ENCODE measurements at regions not wholly inside any gene's neighbourhood (a gene's known extent, or its start where the extent isn't known, plus 50 kb on each side); places are given as distances from the start of the nearest gene placed in this dataset.

GRCh38 chr7:136189506-136189998, 212.4 kb upstream of the MTPN start:
- Histone ChIP-seq H3K9ac (ENCODE audit: low read depth, low read length, poor library complexity, severe bottlenecking) (no peak overlapping the region), H4K20me1 (ENCODE audit: insufficient read depth, low read length, poor library complexity, severe bottlenecking) (no peaks in the 10 kb centered on the region), H3K79me2 (ENCODE audit: insufficient read depth, low read length) (no peaks in the 10 kb centered on the region), H3K36me3 (ENCODE audit: insufficient read depth, low read length) (no peaks in the 10 kb centered on the region), H2AFZ (ENCODE audit: low read length) (no peak overlapping the region), H3K4me1 (ENCODE audit: insufficient read depth, low read length, poor library complexity, severe bottlenecking) (no peaks in the 10 kb centered on the region), H3K4me2 (ENCODE audit: low read depth, low read length, poor library complexity, severe bottlenecking) (no peak overlapping the region), H3K27me3 (ENCODE audit: insufficient read depth, low read length, poor library complexity, severe bottlenecking) (no peaks in the 10 kb centered on the region), H3F3A (ENCODE audit: low read depth) (no peaks in the 10 kb centered on the region), H3K4me3 (ENCODE audit: low read length, poor library complexity, severe bottlenecking) (no peak overlapping the region), H3K9me2 (replicated peaks; ENCODE audit: low read depth, low read length) (no peaks in the 10 kb centered on the region), H3K9me3 (ENCODE audit: insufficient read depth, low read depth, low read length) (no peaks in the 10 kb centered on the region)
- no peak for TF ChIP-seq EZH2phosphoT487 (IDR thresholded peaks at IDR 0.05; ENCODE audit: borderline replicate concordance)

- no peak overlapping the region for H3K4me2 ChIP-seq (ENCODE audit: low read depth, low read length, poor library complexity, severe bottlenecking)
- no peak overlapping the region for H3K9ac ChIP-seq (ENCODE audit: low read depth, low read length, poor library complexity, severe bottlenecking)
- H3K9me2 ChIP-seq (replicated peaks; ENCODE audit: low read depth, low read length) = no peaks in the 10 kb centered on the region
- H2AFZ ChIP-seq (ENCODE audit: low read length) = no peak overlapping the region
- H3K4me3 ChIP-seq (ENCODE audit: low read length, poor library complexity, severe bottlenecking) = no peak overlapping the region
- no peaks in the 10 kb centered on the region for H4K20me1 ChIP-seq (ENCODE audit: insufficient read depth, low read length, poor library complexity, severe bottlenecking)
- no peaks in the 10 kb centered on the region for H3K4me1 ChIP-seq (ENCODE audit: insufficient read depth, low read length, poor library complexity, severe bottlenecking)
- no peaks in the 10 kb centered on the region for H3K36me3 ChIP-seq (ENCODE audit: insufficient read depth, low read length)
- TF ChIP-seq CTCF (conservative IDR thresholded peaks at IDR 0.05; ENCODE audit: low read length) = no peak
- no peak for TF ChIP-seq EZH2phosphoT487 (IDR thresholded peaks at IDR 0.05; ENCODE audit: borderline replicate concordance)
- H3K79me2 ChIP-seq (ENCODE audit: insufficient read depth, low read length) = no peaks in the 10 kb centered on the region
- H3K9me3 ChIP-seq (ENCODE audit: insufficient read depth, low read depth, low read length) = no peaks in the 10 kb centered on the region
- no peaks in the 10 kb centered on the region for H3F3A ChIP-seq (ENCODE audit: low read depth)
- no peaks in the 10 kb centered on the region for H3K27me3 ChIP-seq (ENCODE audit: insufficient read depth, low read length, poor library complexity, severe bottlenecking)
Measured at GRCh38 chr7:136186281-136186680, 209.1 kb upstream of the MTPN start.

GRCh38 chr7:136184719-136185118, 207.6 kb upstream of the MTPN start:
- Histone ChIP-seq H4K20me1 (ENCODE audit: insufficient read depth, low read length, poor library complexity, severe bottlenecking) (no peaks in the 10 kb centered on the region), H3K4me1 (ENCODE audit: insufficient read depth, low read length, poor library complexity, severe bottlenecking) (no peaks in the 10 kb centered on the region), H3K4me2 (ENCODE audit: low read depth, low read length, poor library complexity, severe bottlenecking) (no peak overlapping the region), H2AFZ (ENCODE audit: low read length) (no peak overlapping the region), H3K79me2 (ENCODE audit: insufficient read depth, low read length) (no peaks in the 10 kb centered on the region), H3K9ac (ENCODE audit: low read depth, low read length, poor library complexity, severe bottlenecking) (no peak overlapping the region), H3K36me3 (ENCODE audit: insufficient read depth, low read length) (no peaks in the 10 kb centered on the region), H3K9me2 (replicated peaks; ENCODE audit: low read depth, low read length) (no peaks in the 10 kb centered on the region), H3K4me3 (ENCODE audit: low read length, poor library complexity, severe bottlenecking) (no peak overlapping the region), H3K27me3 (ENCODE audit: insufficient read depth, low read length, poor library complexity, severe bottlenecking) (no peaks in the 10 kb centered on the region), H3F3A (ENCODE audit: low read depth) (no peaks in the 10 kb centered on the region), H3K9me3 (ENCODE audit: insufficient read depth, low read depth, low read length) (no peaks in the 10 kb centered on the region)
- TF ChIP-seq EZH2phosphoT487 (IDR thresholded peaks at IDR 0.05; ENCODE audit: borderline replicate concordance) (no peak), CTCF (conservative IDR thresholded peaks at IDR 0.05; ENCODE audit: low read length) (no peak)

- no peak for TF ChIP-seq CTCF (conservative IDR thresholded peaks at IDR 0.05; ENCODE audit: low read length)
- TF ChIP-seq EZH2phosphoT487 (IDR thresholded peaks at IDR 0.05; ENCODE audit: borderline replicate concordance) = no peak
- H3K36me3 ChIP-seq (ENCODE audit: insufficient read depth, low read length) = no peaks in the 10 kb centered on the region
- no peaks in the 10 kb centered on the region for H3K9me2 ChIP-seq (replicated peaks; ENCODE audit: low read depth, low read length)
- H3K4me3 ChIP-seq (ENCODE audit: low read length, poor library complexity, severe bottlenecking) = no peak overlapping the region
- H3K9me3 ChIP-seq (ENCODE audit: insufficient read depth, low read depth, low read length) = no peaks in the 10 kb centered on the region
- H3K27me3 ChIP-seq (ENCODE audit: insufficient read depth, low read length, poor library complexity, severe bottlenecking) = no peaks in the 10 kb centered on the region
- H3K4me1 ChIP-seq (ENCODE audit: insufficient read depth, low read length, poor library complexity, severe bottlenecking) = no peaks in the 10 kb centered on the region
- H2AFZ ChIP-seq (ENCODE audit: low read length) = no peak overlapping the region
- no peaks in the 10 kb centered on the region for H3F3A ChIP-seq (ENCODE audit: low read depth)
- no peaks in the 10 kb centered on the region for H4K20me1 ChIP-seq (ENCODE audit: insufficient read depth, low read length, poor library complexity, severe bottlenecking)
- H3K9ac ChIP-seq (ENCODE audit: low read depth, low read length, poor library complexity, severe bottlenecking) = no peak overlapping the region
- H3K79me2 ChIP-seq (ENCODE audit: insufficient read depth, low read length) = no peaks in the 10 kb centered on the region
- no peak overlapping the region for H3K4me2 ChIP-seq (ENCODE audit: low read depth, low read length, poor library complexity, severe bottlenecking)
Measured at GRCh38 chr7:136183981-136184380, 206.8 kb upstream of the MTPN start.

Data from Loucy (cell line).